ENCODE measurements at regions not wholly inside any gene's neighbourhood (a gene's known extent, or its start where the extent isn't known, plus 50 kb on each side); places are given as distances from the start of the nearest gene placed in this dataset.

- no peak overlapping the region for H3K4me3 ChIP-seq (replicated peaks; ENCODE audit: low read depth, low read length)
- no peak for TF ChIP-seq CTCF (IDR thresholded peaks at IDR 0.05; ENCODE audit: low read length, missing control alignments)
- no peak for DNase-seq (ENCODE audit: low read depth)
These were observed 323.1 kb upstream of the GPR149 start for GRCh38 chr3:154753101-154753500.

DNA sequence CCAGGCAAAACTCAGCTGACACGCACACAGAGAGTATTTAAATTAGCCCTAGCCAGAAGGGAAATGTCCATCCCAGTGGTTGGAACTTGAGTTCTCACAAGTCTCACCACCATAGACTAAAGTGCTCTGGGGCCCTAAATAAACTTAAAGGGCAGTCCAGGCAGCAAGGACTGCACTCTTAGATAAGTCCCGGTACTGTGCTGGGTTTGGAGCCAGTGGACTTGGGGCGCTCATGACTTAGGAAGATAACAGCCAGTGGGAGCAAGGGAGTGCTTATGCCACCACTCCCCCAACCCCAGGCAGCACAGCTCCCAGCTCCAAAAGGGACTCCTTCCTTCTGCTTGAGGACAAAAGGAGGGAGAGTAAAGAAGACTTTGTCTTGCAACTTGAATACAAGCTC is 319.5 kb upstream of the GPR149 start:
- DNase-seq (ENCODE audit: low read depth), result no peak
- no peak overlapping the region for H3K4me3 ChIP-seq (replicated peaks; ENCODE audit: low read depth, low read length)
- no peak for TF ChIP-seq CTCF (IDR thresholded peaks at IDR 0.05; ENCODE audit: low read length, missing control alignments)

DNA sequence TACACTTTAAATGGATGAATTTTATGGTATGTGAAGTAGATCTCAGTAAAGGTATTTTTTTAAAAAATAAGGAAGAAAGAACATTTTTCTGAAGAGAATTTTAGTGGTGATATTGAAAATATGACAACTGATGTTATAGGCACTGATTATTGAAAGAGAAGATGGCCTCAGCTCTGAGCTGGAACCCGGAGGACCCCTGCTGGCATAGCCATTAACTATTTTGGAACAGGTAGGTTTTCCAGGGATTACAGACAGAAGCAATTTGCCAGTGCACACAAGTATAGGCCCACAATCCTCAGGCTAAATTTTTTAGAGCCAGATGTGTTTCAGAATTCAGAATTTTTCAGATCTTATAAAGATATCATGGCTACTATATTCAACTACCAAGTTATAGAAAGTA is 315.9 kb upstream of the GPR149 start:
- DNase-seq (ENCODE audit: low read depth), result no peak
- peak; percentile 13 for TF ChIP-seq CTCF (IDR thresholded peaks at IDR 0.05; ENCODE audit: low read length, missing control alignments)
- no peak overlapping the region for H3K4me3 ChIP-seq (replicated peaks; ENCODE audit: low read depth, low read length)

GRCh38 chr3:154745122-154745521 is 315.1 kb upstream of the GPR149 start:
- no peak for DNase-seq (ENCODE audit: low read depth)
- no peak overlapping the region for H3K4me3 ChIP-seq (replicated peaks; ENCODE audit: low read depth, low read length)
- TF ChIP-seq CTCF (IDR thresholded peaks at IDR 0.05; ENCODE audit: low read length, missing control alignments), result no peak

- no peak for DNase-seq (ENCODE audit: low read depth)
- TF ChIP-seq CTCF (IDR thresholded peaks at IDR 0.05; ENCODE audit: low read length, missing control alignments), result no peak
- no peak overlapping the region for H3K4me3 ChIP-seq (replicated peaks; ENCODE audit: low read depth, low read length)
These were observed 313.4 kb upstream of the GPR149 start for GRCh38 chr3:154743418-154743817.

- no peak overlapping the region for H3K4me3 ChIP-seq (replicated peaks; ENCODE audit: low read depth, low read length)
- no peak for DNase-seq (ENCODE audit: low read depth)
- TF ChIP-seq CTCF (IDR thresholded peaks at IDR 0.05; ENCODE audit: low read length, missing control alignments), result no peak
These were observed 304.5 kb upstream of the GPR149 start for GRCh38 chr3:154734468-154734867.

GRCh38 chr3:154730186-154730585 is 300.2 kb upstream of the GPR149 start:
- DNase-seq (ENCODE audit: low read depth), result peak; percentile 2
- no peak for TF ChIP-seq CTCF (IDR thresholded peaks at IDR 0.05; ENCODE audit: low read length, missing control alignments)
- no peak overlapping the region for H3K4me3 ChIP-seq (replicated peaks; ENCODE audit: low read depth, low read length)
